ENCODE measurements at regions not wholly inside any gene's neighbourhood (a gene's known extent, or its start where the extent isn't known, plus 50 kb on each side); places are given as distances from the start of the nearest gene placed in this dataset.
A peak's percentile ranks its signal among the peaks of the same experiment; 100 is the strongest.

DNA sequence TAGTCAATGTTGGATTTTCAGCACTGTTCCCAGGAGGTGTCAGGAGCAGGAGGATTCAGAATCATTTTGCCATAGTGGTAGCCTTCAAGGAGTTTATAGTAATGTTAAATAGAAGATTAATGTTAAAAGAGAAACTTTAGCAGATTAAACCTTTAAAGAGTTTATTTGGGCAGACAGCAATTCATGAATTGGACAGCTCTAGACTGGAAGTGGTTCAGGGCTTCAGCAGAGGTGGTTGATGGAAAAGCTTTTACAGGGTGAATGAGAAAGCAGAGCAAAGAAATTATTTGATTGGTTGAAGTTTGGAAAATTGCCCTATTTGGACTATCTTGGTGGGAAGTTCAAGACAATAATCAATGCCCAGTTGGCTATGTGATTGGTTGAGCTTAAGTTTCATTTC, 416.6 kb upstream of the TBL1XR1 start:
- no peak overlapping the region for H2AFZ ChIP-seq (ENCODE audit: low read length)
- no peak for FAIRE-seq
- H3K27ac ChIP-seq (ENCODE audit: extremely low read length, insufficient read depth, low read length), result no peak overlapping the region
- no peaks in the 10 kb centered on the region for H3K27me3 ChIP-seq (ENCODE audit: control insufficient read depth in 1 of 2, insufficient read depth in 2 of 2, low read length in 2 of 2)
- H3K4me2 ChIP-seq (ENCODE audit: low read depth, low read length), result no peak overlapping the region
- no peak for DNase-seq (ENCODE audit: low spot score)
- in situ Hi-C loops (cut with HindIII; ENCODE audit: extremely low pct_ligation_motif_present, low pct_unique_long_range_greater_than_20kb) (no loop called here), intact Hi-C loops (cut with micrococcal nuclease; ENCODE audit: unreplicated experiment) (loop anchor here (10.0 kb wide), 1 partner anchor 119 kb away; no protein-coding TSS in a partner anchor)
- H3K79me2 ChIP-seq (ENCODE audit: insufficient read depth, low read length), result no peaks in the 10 kb centered on the region
- BruUV-seq (replicated peaks), result no TSS peak
- no peak overlapping the region for H3K4me3 ChIP-seq (replicated peaks in 1 of 3; ENCODE audit: insufficient read depth in 1 of 3, low read depth in 2 of 3, low read length in 3 of 3)
- no peaks in the 10 kb centered on the region for H3K9me3 ChIP-seq (ENCODE audit: low read length)
- CTCF ChIA-PET (ENCODE audit: low intra/inter-chr PET ratio, low total read pairs), result no interaction called here
- no peak overlapping the region for H3K9ac ChIP-seq (ENCODE audit: insufficient read depth, low read depth, low read length)
- ATAC-seq, result no peak
- H3K4me1 ChIP-seq (ENCODE audit: insufficient read depth, low read length), result peaks cover 66% of the 10 kb centered on the region
- TF ChIP-seq ZNF549 (CRISPR knock-in tag; IDR thresholded peaks at IDR 0.05) (no peak), MTA1 (CRISPR knock-in tag; IDR thresholded peaks at IDR 0.05; ENCODE audit: borderline replicate concordance) (no peak)
- POLR2A ChIA-PET, result no interaction called here
- no peaks in the 10 kb centered on the region for H3K36me3 ChIP-seq (replicated peaks in 1 of 2; ENCODE audit: control insufficient read depth in 1 of 2, insufficient read depth in 2 of 2, low read length in 2 of 2)
- H4K20me1 ChIP-seq (ENCODE audit: insufficient read depth, low read length), result no peaks in the 10 kb centered on the region

DNA sequence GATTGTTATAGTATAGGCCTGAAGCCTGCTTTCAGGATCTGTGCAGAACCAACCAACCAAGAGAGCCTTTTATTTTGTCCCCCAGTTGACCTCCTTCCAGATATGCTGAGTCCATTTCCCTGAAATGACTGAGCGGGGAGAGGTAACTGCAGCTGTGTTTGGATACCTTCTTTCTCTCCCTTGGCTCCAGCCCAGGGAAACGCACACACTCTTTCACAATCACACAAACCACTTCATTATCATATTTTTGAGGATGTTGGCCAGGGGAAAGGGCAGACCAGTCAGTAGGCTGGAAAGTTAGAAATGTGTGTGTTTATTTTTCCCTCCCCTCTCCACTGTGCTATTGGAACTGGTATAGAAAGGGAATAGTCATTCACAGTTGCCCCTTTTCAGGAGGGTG, 417.7 kb upstream of the TBL1XR1 start:
- H3K4me3 ChIP-seq (replicated peaks in 1 of 3; ENCODE audit: insufficient read depth in 1 of 3, low read depth in 2 of 3, low read length in 3 of 3), result no peak overlapping the region
- peak; percentile 82 for DNase-seq (ENCODE audit: low spot score)
- in situ Hi-C loops (cut with HindIII; ENCODE audit: extremely low pct_ligation_motif_present, low pct_unique_long_range_greater_than_20kb), result no loop called here
- 0% methylated on average over 2 of the region's 2 CpGs for WGBS (ENCODE audit: low lambda C conversion rate)
- ChIA-PET CTCF (ENCODE audit: low intra/inter-chr PET ratio, low total read pairs) (no interaction called here), POLR2A (no interaction called here)
- no peaks in the 10 kb centered on the region for H3K9me3 ChIP-seq (ENCODE audit: low read length)
- H3K4me1 ChIP-seq (ENCODE audit: insufficient read depth, low read length), result peaks cover 67% of the 10 kb centered on the region
- no peaks in the 10 kb centered on the region for H3K27me3 ChIP-seq (ENCODE audit: control insufficient read depth in 1 of 2, insufficient read depth in 2 of 2, low read length in 2 of 2)
- H3K4me2 ChIP-seq (ENCODE audit: low read depth, low read length), result peak overlapping the region; percentile 24; the same call in 1 of the 2 replicates
- peak; percentile 63 for FAIRE-seq
- no peak overlapping the region for H3K9ac ChIP-seq (ENCODE audit: insufficient read depth, low read depth, low read length)
- H3K36me3 ChIP-seq (replicated peaks in 1 of 2; ENCODE audit: control insufficient read depth in 1 of 2, insufficient read depth in 2 of 2, low read length in 2 of 2), result no peaks in the 10 kb centered on the region
- intact Hi-C loops (cut with micrococcal nuclease; ENCODE audit: unreplicated experiment), result loop anchor here (10.0 kb wide), 1 partner anchor 120 kb away; no protein-coding TSS in a partner anchor
- no peaks in the 10 kb centered on the region for H4K20me1 ChIP-seq (ENCODE audit: insufficient read depth, low read length)
- H3K79me2 ChIP-seq (ENCODE audit: insufficient read depth, low read length), result no peaks in the 10 kb centered on the region
- BruUV-seq (replicated peaks), result no TSS peak
- H3K27ac ChIP-seq (ENCODE audit: extremely low read length, insufficient read depth, low read length), result no peak overlapping the region
- no peak overlapping the region for H2AFZ ChIP-seq (ENCODE audit: low read length)
- peak; percentile 90 for ATAC-seq
- TF ChIP-seq, protein P1, sequence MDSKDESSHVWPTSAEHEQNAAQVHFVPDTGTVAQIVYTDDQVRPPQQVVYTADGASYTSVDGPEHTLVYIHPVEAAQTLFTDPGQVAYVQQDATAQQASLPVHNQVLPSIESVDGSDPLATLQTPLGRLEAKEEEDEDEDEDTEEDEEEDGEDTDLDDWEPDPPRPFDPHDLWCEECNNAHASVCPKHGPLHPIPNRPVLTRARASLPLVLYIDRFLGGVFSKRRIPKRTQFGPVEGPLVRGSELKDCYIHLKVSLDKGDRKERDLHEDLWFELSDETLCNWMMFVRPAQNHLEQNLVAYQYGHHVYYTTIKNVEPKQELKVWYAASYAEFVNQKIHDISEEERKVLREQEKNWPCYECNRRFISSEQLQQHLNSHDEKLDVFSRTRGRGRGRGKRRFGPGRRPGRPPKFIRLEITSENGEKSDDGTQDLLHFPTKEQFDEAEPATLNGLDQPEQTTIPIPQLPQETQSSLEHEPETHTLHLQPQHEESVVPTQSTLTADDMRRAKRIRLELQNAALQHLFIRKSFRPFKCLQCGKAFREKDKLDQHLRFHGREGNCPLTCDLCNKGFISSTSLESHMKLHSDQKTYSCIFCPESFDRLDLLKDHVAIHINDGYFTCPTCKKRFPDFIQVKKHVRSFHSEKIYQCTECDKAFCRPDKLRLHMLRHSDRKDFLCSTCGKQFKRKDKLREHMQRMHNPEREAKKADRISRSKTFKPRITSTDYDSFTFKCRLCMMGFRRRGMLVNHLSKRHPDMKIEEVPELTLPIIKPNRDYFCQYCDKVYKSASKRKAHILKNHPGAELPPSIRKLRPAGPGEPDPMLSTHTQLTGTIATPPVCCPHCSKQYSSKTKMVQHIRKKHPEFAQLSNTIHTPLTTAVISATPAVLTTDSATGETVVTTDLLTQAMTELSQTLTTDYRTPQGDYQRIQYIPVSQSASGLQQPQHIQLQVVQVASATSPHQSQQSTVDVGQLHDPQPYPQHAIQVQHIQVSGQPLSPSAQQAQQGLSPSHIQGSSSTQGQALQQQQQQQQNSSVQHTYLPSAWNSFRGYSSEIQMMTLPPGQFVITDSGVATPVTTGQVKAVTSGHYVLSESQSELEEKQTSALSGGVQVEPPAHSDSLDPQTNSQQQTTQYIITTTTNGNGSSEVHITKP (CRISPR knock-in tag; IDR thresholded peaks at IDR 0.05; ENCODE audit: low read depth), result 0 out of 2 replicates have a peak, but pooled peaks have one; percentile 44
- TF ChIP-seq ZNF776 (CRISPR knock-in tag; IDR thresholded peaks at IDR 0.05), result no peak
- peak; percentile 61; the same call in 1 of the 2 replicates for TF ChIP-seq FOXO1 (CRISPR knock-in tag; IDR thresholded peaks at IDR 0.05)
- peak; percentile 63; the same call in 1 of the 2 replicates for TF ChIP-seq ZNF331 (CRISPR knock-in tag; IDR thresholded peaks at IDR 0.05)
- TF ChIP-seq ZKSCAN8 (CRISPR knock-in tag; IDR thresholded peaks at IDR 0.05; ENCODE audit: borderline replicate concordance), result 0 out of 2 replicates have a peak, but pooled peaks have one; percentile 36
- TF ChIP-seq, protein P2, sequence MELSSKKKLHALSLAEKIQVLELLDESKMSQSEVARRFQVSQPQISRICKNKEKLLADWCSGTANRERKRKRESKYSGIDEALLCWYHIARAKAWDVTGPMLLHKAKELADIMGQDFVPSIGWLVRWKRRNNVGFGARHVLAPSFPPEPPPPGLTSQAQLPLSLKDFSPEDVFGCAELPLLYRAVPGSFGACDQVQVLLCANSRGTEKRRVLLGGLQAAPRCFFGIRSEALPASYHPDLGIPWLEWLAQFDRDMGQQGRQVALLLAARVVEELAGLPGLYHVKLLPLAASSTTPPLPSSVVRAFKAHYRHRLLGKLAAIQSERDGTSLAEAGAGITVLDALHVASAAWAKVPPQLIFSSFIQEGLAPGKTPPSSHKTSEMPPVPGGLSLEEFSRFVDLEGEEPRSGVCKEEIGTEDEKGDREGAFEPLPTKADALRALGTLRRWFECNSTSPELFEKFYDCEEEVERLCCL (CRISPR knock-in tag; IDR thresholded peaks at IDR 0.05; ENCODE audit: borderline replicate concordance), result no peak
- TF ChIP-seq SOX6 (IDR thresholded peaks at IDR 0.05), result no peak
- TF ChIP-seq SOX6 (CRISPR knock-in tag; IDR thresholded peaks at IDR 0.05), result peak; percentile 78
- TF ChIP-seq, protein P3, sequence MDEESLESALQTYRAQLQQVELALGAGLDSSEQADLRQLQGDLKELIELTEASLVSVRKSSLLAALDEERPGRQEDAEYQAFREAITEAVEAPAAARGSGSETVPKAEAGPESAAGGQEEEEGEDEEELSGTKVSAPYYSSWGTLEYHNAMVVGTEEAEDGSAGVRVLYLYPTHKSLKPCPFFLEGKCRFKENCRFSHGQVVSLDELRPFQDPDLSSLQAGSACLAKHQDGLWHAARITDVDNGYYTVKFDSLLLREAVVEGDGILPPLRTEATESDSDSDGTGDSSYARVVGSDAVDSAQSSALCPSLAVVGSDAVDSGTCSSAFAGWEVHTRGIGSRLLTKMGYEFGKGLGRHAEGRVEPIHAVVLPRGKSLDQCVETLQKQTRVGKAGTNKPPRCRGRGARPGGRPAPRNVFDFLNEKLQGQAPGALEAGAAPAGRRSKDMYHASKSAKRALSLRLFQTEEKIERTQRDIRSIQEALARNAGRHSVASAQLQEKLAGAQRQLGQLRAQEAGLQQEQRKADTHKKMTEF (CRISPR knock-in tag; IDR thresholded peaks at IDR 0.05), result no peak
- TF ChIP-seq U2AF1 (optimal IDR thresholded peaks at IDR 0.05; ENCODE audit: low read depth, low read length), result no peak
